ENCODE measurements at regions not wholly inside any gene's neighbourhood (a gene's known extent, or its start where the extent isn't known, plus 50 kb on each side); places are given as distances from the start of the nearest gene placed in this dataset.

GRCh38 chr17:77888242-77889134, 70.0 kb upstream of the TNRC6C start:
- TF ChIP-seq CTCF (IDR thresholded peaks at IDR 0.05) (no peak), POLR2AphosphoS5 (IDR thresholded peaks at IDR 0.05; ENCODE audit: insufficient read depth in 1 of 2, low read depth in 1 of 2) (no peak)

Data from vagina (tissue), 2 donors.